K562 (cell line): ENCODE measurements at regions not wholly inside any gene's neighbourhood (a gene's known extent, or its start where the extent isn't known, plus 50 kb on each side); places are given as distances from the start of the nearest gene placed in this dataset.

Experiments used
- ATAC-seq: fragments of 200-7000 bp; cut with Tn5 transposase; 3 replicates; pipeline ENCODE4 v1.9.1; 2020; ENCODE audit warnings: moderate library complexity
- BruUV-seq: library from RNA; stranded (reverse); fragments of 400-500 nt; replicated peaks from 2 replicates; lab custom pipeline; 2021; lab: Mats Ljungman, UMichigan
- CTCF ChIA-PET: fragments of 300-600 bp; formaldehyde crosslinking; extraction: SDS; loops from one replicate; lab custom pipeline; 2021; ENCODE audit warnings: low intra/inter-chr PET ratio; lab: Yijun Ruan, JAX
- POLR2A ChIA-PET: fragments of 300-600, 350-650 bp; sonication (Branson Sonifier 250); formaldehyde crosslinking; extraction: SDS; loops from one replicate; lab custom pipeline; 2021; ENCODE audit warnings: antibody characterized with exemption, inconsistent platforms; lab: Yijun Ruan, JAX
- DNase-seq, 4 experiments: peaks; one replicate each; pipeline versions ENCODE4 v3.0.0 to v3.0.0-alpha.2; 2011 to 2018; ENCODE audit warnings: low spot score in 3 of 4, mixed read lengths in 3 of 4; ENCODE audit errors: extremely low read depth in 1 of 4
- FAIRE-seq: peaks from 2 replicates; lab custom pipeline; 2011; peaks lifted over from hg19 to GRCh38; lab: Jason Lieb, UNC
- H2AFZ ChIP-seq: 2 replicates; pipeline ENCODE4 v1.6.0; 2011; ENCODE audit warnings: low read depth, low read length, control low read depth, inconsistent platforms
- H3K27ac ChIP-seq: fragments of 200-600 bp; 3 replicates; pipeline ENCODE4 v1.8.0; 2011; ENCODE audit warnings: low read depth, mild to moderate bottlenecking, control low read depth, inconsistent platforms, low read length, moderate library complexity, mixed read lengths; ENCODE audit errors: extremely low read depth
- H3K27me3 ChIP-seq, 2 experiments: fragments of 300-600 bp in 1 of 2; 2 replicates in 1 of 2; 3 replicates in 1 of 2; pipeline versions ENCODE4 v1.6.0 to v1.8.0; 2011; ENCODE audit warnings: inconsistent platforms in 2 of 2, low read length in 2 of 2, mild to moderate bottlenecking in 1 of 2, mixed read lengths in 1 of 2, moderate library complexity in 1 of 2; ENCODE audit not compliant: control insufficient read depth in 2 of 2, insufficient read depth in 2 of 2
- H3K36me3 ChIP-seq: fragments of 300-600 bp; 3 replicates; pipeline ENCODE4 v1.8.0; 2011; ENCODE audit warnings: mild to moderate bottlenecking, low read length, inconsistent platforms; ENCODE audit not compliant: control insufficient read depth, insufficient read depth
- H3K4me1 ChIP-seq, 2 experiments: fragments of 200-600 bp in 1 of 2; replicated peaks in 1 of 2; 2 replicates in 1 of 2; 3 replicates in 1 of 2; pipeline versions ENCODE4 v1.5.1 to v1.8.0; 2011; ENCODE audit warnings: inconsistent platforms in 2 of 2, low read length in 2 of 2, mild to moderate bottlenecking in 1 of 2, mixed read lengths in 1 of 2, moderate library complexity in 1 of 2; ENCODE audit not compliant: control insufficient read depth in 2 of 2, insufficient read depth in 2 of 2
- H3K4me2 ChIP-seq: 2 replicates; pipeline ENCODE4 v1.6.1; 2011; ENCODE audit warnings: low read length, control low read depth, inconsistent platforms, mixed read lengths; ENCODE audit not compliant: insufficient read depth
- H3K4me3 ChIP-seq: fragments of 200-600 bp; sonication (generic), shearing (Covaris generic); 2 replicates; pipeline ENCODE4 v1.5.1; 2016; ENCODE audit warnings: control low read depth, inconsistent platforms
- H3K79me2 ChIP-seq: fragments of 200-600 bp; 3 replicates; pipeline ENCODE4 v1.8.0; 2011; ENCODE audit warnings: low read length, inconsistent platforms; ENCODE audit not compliant: control insufficient read depth, insufficient read depth
- H3K9ac ChIP-seq, 2 experiments: 2 replicates each; pipeline versions ENCODE4 v1.6.0 to v1.6.1; 2011; ENCODE audit warnings: low read depth in 2 of 2, low read length in 2 of 2, control low read depth in 1 of 2, inconsistent platforms in 1 of 2, mild to moderate bottlenecking in 1 of 2, mixed read lengths in 1 of 2; ENCODE audit not compliant: insufficient read depth in 1 of 2
- H3K9me1 ChIP-seq: one replicate; pipeline ENCODE4 v1.6.0; 2011; ENCODE audit warnings: inconsistent platforms, mild to moderate bottlenecking, low read length, moderate library complexity; ENCODE audit not compliant: control insufficient read depth, insufficient read depth
- H3K9me3 ChIP-seq: replicated peaks from 2 replicates; pipeline ENCODE4 v1.5.1; 2011; ENCODE audit warnings: low read depth, low read length, inconsistent platforms; ENCODE audit not compliant: control insufficient read depth, insufficient read depth
- H4K20me1 ChIP-seq: replicated peaks from 2 replicates; pipeline ENCODE4 v1.6.1; 2011; ENCODE audit warnings: low read length, inconsistent platforms, mixed read lengths; ENCODE audit not compliant: control insufficient read depth, insufficient read depth
- CBX3 ChIP-seq, 2 experiments: IDR thresholded peaks; 1 replicate in 1 of 2; 2 replicates in 1 of 2; pipeline ENCODE4 v1.6.1; 2012; ENCODE audit warnings: inconsistent platforms in 2 of 2, low read length in 2 of 2, borderline replicate concordance in 1 of 2, control low read depth in 1 of 2
- CBX5 ChIP-seq: IDR thresholded peaks from 2 replicates; pipeline ENCODE4 v1.6.1; 2014; ENCODE audit warnings: low read depth, borderline replicate concordance
- EGR1 ChIP-seq: fragments of 450-650 bp; conservative IDR thresholded peaks from 2 replicates; pipeline ENCODE4 v1.6.1; 2017; ENCODE audit warnings: mild to moderate bottlenecking
- ELK1 ChIP-seq: sonication (generic); formaldehyde crosslinking; IDR thresholded peaks from 2 replicates; pipeline ENCODE4 v1.8.1; 2022; ENCODE audit warnings: missing genetic modification reagents
- FOS ChIP-seq: IDR thresholded peaks from 3 replicates; pipeline ENCODE4 v1.6.1; 2011; ENCODE audit not compliant: insufficient read length; ENCODE audit errors: extremely low read depth
- GATA2 ChIP-seq: sonication (generic); formaldehyde crosslinking; IDR thresholded peaks from 2 replicates; pipeline ENCODE4 v1.4.0; 2020; ENCODE audit warnings: mild to moderate bottlenecking, missing genetic modification reagents
- HNRNPK ChIP-seq: fragments of 200-400 bp; formaldehyde crosslinking; IDR thresholded peaks from one replicate; pipeline ENCODE4 v1.6.1; 2018; ENCODE audit warnings: mild to moderate bottlenecking, low read depth, low read length; ENCODE audit not compliant: poor library complexity, severe bottlenecking
- LCOR ChIP-seq: sonication (generic); formaldehyde crosslinking; IDR thresholded peaks from 2 replicates; pipeline ENCODE4 v1.8.0; 2022; ENCODE audit warnings: mild to moderate bottlenecking, missing genetic modification reagents
- NCOA1 ChIP-seq: fragments of 450-650 bp; IDR thresholded peaks from 2 replicates; pipeline ENCODE4 v1.6.1; 2016; ENCODE audit warnings: low read depth
- NCOR1 ChIP-seq: fragments of 450-650 bp; IDR thresholded peaks from 2 replicates; pipeline ENCODE4 v1.6.1; 2016; ENCODE audit warnings: mild to moderate bottlenecking, moderate library complexity
- RAD21 ChIP-seq, 2 experiments: fragments of 250-450 bp in 1 of 2; fragments of 450-650 bp in 1 of 2; sonication (Bioruptor Pico) in 1 of 2; formaldehyde crosslinking in 1 of 2; IDR thresholded peaks in 1 of 2; conservative IDR thresholded peaks in 1 of 2; 2 replicates each; pipeline versions ENCODE4 v1.4.0 to v1.8.0; 2020 to 2022; ENCODE audit warnings: mild to moderate bottlenecking in 2 of 2, moderate library complexity in 1 of 2
- RAD51 ChIP-seq: fragments of 450-650 bp; IDR thresholded peaks from 2 replicates; pipeline ENCODE4 v1.7.1; 2016; ENCODE audit warnings: low read depth, mild to moderate bottlenecking, borderline replicate concordance
- TAF9B ChIP-seq: fragments of 450-650 bp; IDR thresholded peaks from 2 replicates; pipeline ENCODE4 v1.6.1; 2018; ENCODE audit warnings: mild to moderate bottlenecking; ENCODE audit not compliant: partially characterized antibody
- TAL1 ChIP-seq: fragments of 450-650 bp; IDR thresholded peaks from 2 replicates; pipeline ENCODE4 v1.6.1; 2016; ENCODE audit warnings: mild to moderate bottlenecking
- TFAM ChIP-seq: fragments of 250-450 bp; sonication (Bioruptor Pico); conservative IDR thresholded peaks from 2 replicates; pipeline ENCODE4 v1.5.0; 2021; ENCODE audit warnings: mild to moderate bottlenecking, moderate library complexity
- ZBTB34 ChIP-seq: fragments of 250-450 bp; sonication (Bioruptor Pico); IDR thresholded peaks from 2 replicates; pipeline ENCODE4 v1.8.0; 2021; ENCODE audit warnings: mild to moderate bottlenecking, moderate library complexity
- ZBTB7A ChIP-seq: IDR thresholded peaks from 2 replicates; pipeline ENCODE4 v1.6.1; 2011; ENCODE audit warnings: low read depth, mild to moderate bottlenecking, low read length, moderate library complexity, borderline replicate concordance; ENCODE audit not compliant: control insufficient read depth
- ZFP1 ChIP-seq: fragments of 450-650 bp; formaldehyde crosslinking; IDR thresholded peaks from 2 replicates; pipeline ENCODE4 v1.4.0; 2020; ENCODE audit warnings: mild to moderate bottlenecking, mixed read lengths
- ZNF354B ChIP-seq: fragments of 250-450 bp; sonication (Bioruptor Pico); IDR thresholded peaks from 2 replicates; pipeline ENCODE4 v1.4.0; 2020
- ZNF766 ChIP-seq: fragments of 200-800 bp; sonication (Bioruptor generic); conservative IDR thresholded peaks from 2 replicates; pipeline ENCODE4 v1.6.1; 2016; ENCODE audit warnings: missing genetic modification characterization, missing compliant biosample characterization
- WGBS: fragments of 100-300 bp; shearing (Covaris generic); methylation state at CpG from one replicate; pipeline ENCODE4 v1.1.6; 2016; ENCODE audit warnings: low coverage, mixed read lengths; ENCODE audit not compliant: insufficient coverage; ENCODE audit errors: missing lambda C conversion rate; 5-methylcytosine and 5-hydroxymethylcytosine counted together
- in situ Hi-C: fragments of 300-500 bp; cut with MboI; formaldehyde crosslinking; loops from 4 replicates; pipeline ENCODE4 v1.15.0; 2018; ENCODE audit warnings: inconsistent platforms, mixed read lengths
- intact Hi-C: fragments of 100-400 bp; cut with micrococcal nuclease; formaldehyde crosslinking; loops from 2 replicates; pipeline ENCODE4 v1.14.2; 2022

GRCh38 chr7:101729241-101729883 is 88.1 kb upstream of the CUX1 start:
- H3K4me3 ChIP-seq, result no peak overlapping the region
- no peaks in the 10 kb centered on the region for H3K79me2 ChIP-seq
- peak overlapping the region; percentile 57 for H3K4me2 ChIP-seq
- peak; percentile 97 for FAIRE-seq
- intact Hi-C loops (no loop called here), in situ Hi-C loops (no loop called here)
- H3K9me1 ChIP-seq, result no peaks in the 10 kb centered on the region
- H3K9me3 ChIP-seq, result no peaks in the 10 kb centered on the region
- peak overlapping the region; percentile 70 for H3K27ac ChIP-seq
- CTCF ChIA-PET, result no interaction called here
- peak; percentile 94 for ATAC-seq
- H2AFZ ChIP-seq, result peak overlapping the region; percentile 81
- no TSS peak for BruUV-seq
- no peaks in the 10 kb centered on the region for H4K20me1 ChIP-seq
- H3K9ac ChIP-seq, result peak overlapping the region; percentile 19 to 29
- H3K27me3 ChIP-seq, result peaks cover 2 to 17% of the 10 kb centered on the region in 2 experiments; a peak in 3 of 5 replicates
- DNase-seq, result peak; percentile 79 to 91 (median 84)
- WGBS, result 1% methylated on average over 15 of the region's 15 CpGs
- H3K36me3 ChIP-seq, result no peaks in the 10 kb centered on the region
- POLR2A ChIA-PET, result interaction anchor here (0.6 to 3.2 kb wide), 11 partner anchors 7 to 564 kb away, joined by 3 to 23 read pairs (median 3); no protein-coding TSS in a partner anchor
- H3K4me1 ChIP-seq, result peaks cover 30% of the 10 kb centered on the region in 2 experiments
- no peak for TF ChIP-seq ZNF354B
- no peak; the same call in 1 of the 2 replicates for TF ChIP-seq NCOR1
- TF ChIP-seq ZNF766 (CRISPR knock-in tag), result peak; percentile 66
- peak; percentile 78 for TF ChIP-seq GATA2 (CRISPR knock-in tag)
- TF ChIP-seq TAL1, result peak; percentile 6; the same call in 1 of the 2 replicates
- TF ChIP-seq NCOA1, result 0 out of 2 replicates have a peak, but pooled peaks have one; percentile 41
- TF ChIP-seq TFAM (CRISPR knock-in tag), result no peak
- TF ChIP-seq RAD51, result peak; percentile 44; the same call in 1 of the 2 replicates
- TF ChIP-seq LCOR (CRISPR knock-in tag), result peak; percentile 29; the same call in 1 of the 2 replicates
- TF ChIP-seq CBX5, result 0 out of 2 replicates have a peak, but pooled peaks have one; percentile 19
- no peak for TF ChIP-seq HNRNPK
- TF ChIP-seq FOS, result peak; percentile 27
- TF ChIP-seq ZFP1, result no peak
- 0 out of 2 replicates have a peak, but pooled peaks have one; percentile 46 for TF ChIP-seq ZBTB7A
- peak; percentile 27; the same call in 1 of the 2 replicates for TF ChIP-seq EGR1
- 0 out of 3 replicates have a peak, but pooled peaks of 1 of the 2 experiments have one; percentile 31 for TF ChIP-seq CBX3 (IDR thresholded peaks at IDR 0.05; ENCODE audit: borderline replicate concordance in 1 of 2, low read length in 2 of 2)
- TF ChIP-seq TAF9B, result no peak
- no peak for TF ChIP-seq ELK1
- TF ChIP-seq RAD21 (CRISPR knock-in tag; conservative IDR thresholded peaks at IDR 0.05 in 1 of 2, IDR thresholded peaks at IDR 0.05 in 1 of 2), result peak in 1 of 2 experiments; percentile 16; a peak in 1 of 4 replicates
- TF ChIP-seq ZBTB34 (CRISPR knock-in tag), result peak; percentile 57; the same call in 1 of the 2 replicates
